Activated naive CD8-positive, alpha-beta T cell treated with anti-CD3 and anti-CD28 coated beads, Interleukin-2, amount 10 ng/mL, durations not matched to agents 7 days and 5 days (primary cell): ENCODE measurements at regions not wholly inside any gene's neighbourhood (a gene's known extent, or its start where the extent isn't known, plus 50 kb on each side); places are given as distances from the start of the nearest gene placed in this dataset.
"Not testable (repeated sequence)": the region's sequence is repeated elsewhere in the genome, so short reads cannot be mapped to it uniquely, and the experiment has no call there.

Source experiments
- ATAC-seq: fragments of 150-1000 bp; cut with Tn5 transposase; one replicate; pipeline ENCODE4 v1.10.0; 2021; ENCODE audit warnings: low read depth, moderate library complexity
- POLR2A ChIA-PET: fragments of 350-600 bp; sonication (Branson Sonifier 250); formaldehyde crosslinking; loops from one replicate; lab custom pipeline; 2021; ENCODE audit warnings: antibody characterized with exemption; lab: Charles Lee
- DNase-seq: peaks from one replicate; pipeline ENCODE4 v3.0.0; 2021
- H3K27ac Mint-ChIP-seq: one replicate; pipeline ENCODE4 v1.8.0; 2022; ENCODE audit warnings: mild to moderate bottlenecking, mixed read lengths
- H3K27me3 Mint-ChIP-seq: one replicate; pipeline ENCODE4 v1.8.0; 2022; ENCODE audit warnings: mild to moderate bottlenecking, moderate library complexity, mixed read lengths
- H3K36me3 Mint-ChIP-seq: one replicate; pipeline ENCODE4 v1.8.0; 2021; ENCODE audit warnings: mild to moderate bottlenecking, mixed read lengths
- H3K4me1 Mint-ChIP-seq: one replicate; pipeline ENCODE4 v1.8.0; 2021; ENCODE audit warnings: mixed read lengths
- H3K4me3 Mint-ChIP-seq: one replicate; pipeline ENCODE4 v1.8.0; 2022; ENCODE audit warnings: mild to moderate bottlenecking, moderate library complexity, mixed read lengths
- H3K9me3 Mint-ChIP-seq: one replicate; pipeline ENCODE4 v1.8.0; 2021; ENCODE audit warnings: mixed read lengths

- no peak overlapping the region for H3K4me3 Mint-ChIP-seq
- peaks cover 3% of the 10 kb centered on the region for H3K4me1 Mint-ChIP-seq
- no peak overlapping the region for H3K27ac Mint-ChIP-seq
- POLR2A ChIA-PET: no interaction called here
- ATAC-seq (no peak), DNase-seq (no peak)
- peaks cover 2% of the 10 kb centered on the region for H3K9me3 Mint-ChIP-seq
- peaks cover 2% of the 10 kb centered on the region for H3K27me3 Mint-ChIP-seq
- H3K36me3 Mint-ChIP-seq: no peaks in the 10 kb centered on the region
Observed at GRCh38 chr5:130890610-130891009, 274.4 kb downstream of the HINT1 start.

GRCh38 chr5:130885691-130886090 lies 279.4 kb downstream of the HINT1 start:
- DNase-seq: no peak
- no peak overlapping the region for H3K27ac Mint-ChIP-seq
- H3K9me3 Mint-ChIP-seq: no peaks in the 10 kb centered on the region
- ATAC-seq: no peak
- H3K36me3 Mint-ChIP-seq: no peaks in the 10 kb centered on the region
- peaks cover 3% of the 10 kb centered on the region for H3K4me1 Mint-ChIP-seq
- H3K4me3 Mint-ChIP-seq: no peak overlapping the region
- peaks cover 2% of the 10 kb centered on the region for H3K27me3 Mint-ChIP-seq
- POLR2A ChIA-PET: no interaction called here

GRCh38 chr5:130885027-130885426 lies 280.0 kb downstream of the HINT1 start:
- H3K27me3 Mint-ChIP-seq: peaks cover 2% of the 10 kb centered on the region
- no peak for DNase-seq
- no peaks in the 10 kb centered on the region for H3K36me3 Mint-ChIP-seq
- POLR2A ChIA-PET: no interaction called here
- H3K9me3 Mint-ChIP-seq: no peaks in the 10 kb centered on the region
- H3K27ac Mint-ChIP-seq: no peak overlapping the region
- no peak for ATAC-seq
- peaks cover 3% of the 10 kb centered on the region for H3K4me1 Mint-ChIP-seq
- H3K4me3 Mint-ChIP-seq: no peak overlapping the region

- peaks cover 2% of the 10 kb centered on the region for H3K27me3 Mint-ChIP-seq
- peaks cover 3% of the 10 kb centered on the region for H3K4me1 Mint-ChIP-seq
- POLR2A ChIA-PET: no interaction called here
- H3K36me3 Mint-ChIP-seq: no peaks in the 10 kb centered on the region
- H3K9me3 Mint-ChIP-seq: peaks cover 2% of the 10 kb centered on the region
- ATAC-seq: no peak
- no peak for DNase-seq
- H3K27ac Mint-ChIP-seq: no peak overlapping the region
- no peak overlapping the region for H3K4me3 Mint-ChIP-seq
Observed at GRCh38 chr5:130884023-130884422, 281.0 kb downstream of the HINT1 start.

GRCh38 chr5:130875656-130876055 lies 289.4 kb downstream of the HINT1 start:
- POLR2A ChIA-PET: no interaction called here
- ATAC-seq: no peak

GRCh38 chr5:130874861-130875417 lies 290.1 kb downstream of the HINT1 start:
- ATAC-seq (no peak), DNase-seq (no peak)
- Mint-ChIP-seq H3K36me3 (no peaks in the 10 kb centered on the region), H3K27me3 (no peaks in the 10 kb centered on the region), H3K27ac (no peak overlapping the region), H3K9me3 (peaks cover 2% of the 10 kb centered on the region), H3K4me1 (no peaks in the 10 kb centered on the region), H3K4me3 (no peak overlapping the region)
- POLR2A ChIA-PET: no interaction called here

More at GRCh38 chr5:130875656-130876055, 289.4 kb downstream of the HINT1 start:
- Mint-ChIP-seq H3K36me3 (no peaks in the 10 kb centered on the region), H3K4me3 (no peak overlapping the region), H3K4me1 (no peaks in the 10 kb centered on the region), H3K9me3 (peaks cover 2% of the 10 kb centered on the region), H3K27me3 (no peaks in the 10 kb centered on the region), H3K27ac (no peak overlapping the region)
- no peak for DNase-seq

GRCh38 chr5:130871346-130872086 lies 293.5 kb downstream of the HINT1 start:
- DNase-seq (no peak), ATAC-seq (peak; percentile 22)
- H3K4me3 Mint-ChIP-seq: no peak overlapping the region
- no peaks in the 10 kb centered on the region for H3K27me3 Mint-ChIP-seq
- H3K4me1 Mint-ChIP-seq: no peaks in the 10 kb centered on the region
- POLR2A ChIA-PET: interaction anchor here (1.4 kb wide), 1 partner anchor 198 kb away, joined by 4 read pairs; no protein-coding TSS in a partner anchor
- no peaks in the 10 kb centered on the region for H3K36me3 Mint-ChIP-seq
- no peak overlapping the region for H3K27ac Mint-ChIP-seq
- no peaks in the 10 kb centered on the region for H3K9me3 Mint-ChIP-seq

GRCh38 chr5:130870691-130871090 lies 294.4 kb downstream of the HINT1 start:
- Mint-ChIP-seq H3K36me3 (no peaks in the 10 kb centered on the region), H3K4me3 (no peak overlapping the region), H3K9me3 (no peaks in the 10 kb centered on the region), H3K27me3 (no peaks in the 10 kb centered on the region), H3K4me1 (no peaks in the 10 kb centered on the region), H3K27ac (no peak overlapping the region)
- POLR2A ChIA-PET: interaction anchor here (0.6 kb wide), 1 partner anchor 1167 kb away, joined by 3 read pairs; no protein-coding TSS in a partner anchor
- ATAC-seq (no peak), DNase-seq (no peak)

GRCh38 chr5:130868186-130868840 lies 296.7 kb downstream of the HINT1 start:
- no peak for DNase-seq
- H3K9me3 Mint-ChIP-seq: peaks cover 4% of the 10 kb centered on the region
- H3K4me3 Mint-ChIP-seq: no peak overlapping the region
- ATAC-seq: no peak
- no peaks in the 10 kb centered on the region for H3K36me3 Mint-ChIP-seq
- no peak overlapping the region for H3K27ac Mint-ChIP-seq
- H3K27me3 Mint-ChIP-seq: peaks cover 3% of the 10 kb centered on the region
- POLR2A ChIA-PET: no interaction called here
- H3K4me1 Mint-ChIP-seq: no peaks in the 10 kb centered on the region

- Mint-ChIP-seq H3K36me3 (no peaks in the 10 kb centered on the region), H3K4me3 (no peak overlapping the region), H3K4me1 (no peaks in the 10 kb centered on the region), H3K27ac (no peak overlapping the region), H3K9me3 (peaks cover 9% of the 10 kb centered on the region), H3K27me3 (peaks cover 4% of the 10 kb centered on the region)
- ATAC-seq: no peak
- DNase-seq: no peak
- POLR2A ChIA-PET: no interaction called here
Observed at GRCh38 chr5:130845049-130845765, 319.8 kb downstream of the HINT1 start.

- Mint-ChIP-seq H3K4me1 (peaks cover 9% of the 10 kb centered on the region), H3K27ac (peak overlapping the region; percentile 88), H3K27me3 (no peaks in the 10 kb centered on the region), H3K36me3 (peaks cover 2% of the 10 kb centered on the region), H3K4me3 (peak overlapping the region; percentile 91), H3K9me3 (peaks cover 3% of the 10 kb centered on the region)
- DNase-seq: no peak
- ATAC-seq: peak; percentile 60
- POLR2A ChIA-PET: interaction anchor here (0.6 kb wide), 1 partner anchor 230 kb away, joined by 3 read pairs; no protein-coding TSS in a partner anchor
Observed at GRCh38 chr5:130836729-130837649, 328.1 kb downstream of the HINT1 start.

GRCh38 chr5:130817598-130818384 lies 347.3 kb downstream of the HINT1 start:
- H3K27ac Mint-ChIP-seq, H3K4me1 Mint-ChIP-seq, H3K36me3 Mint-ChIP-seq, DNase-seq, H3K4me3 Mint-ChIP-seq, POLR2A ChIA-PET, H3K9me3 Mint-ChIP-seq, ATAC-seq, H3K27me3 Mint-ChIP-seq: not testable (repeated sequence)
